Mammary epithelial cell (primary cell): ENCODE measurements at regions not wholly inside any gene's neighbourhood (a gene's known extent, or its start where the extent isn't known, plus 50 kb on each side); places are given as distances from the start of the nearest gene placed in this dataset.

Experiments
- EZH2 ChIP-seq: IDR thresholded peaks from 2 replicates; pipeline ENCODE4 v1.6.1; 2012; ENCODE audit warnings: low read length, inconsistent platforms, borderline replicate concordance
- TF ChIP-seq, protein P1 (sequence below), 2 donors: IDR thresholded peaks in 1 of 2; conservative IDR thresholded peaks in 1 of 2; 2 replicates each; pipeline ENCODE4 v1.5.1; 2011 to 2012; ENCODE audit warnings: inconsistent platforms in 2 of 2, low read length in 2 of 2, mild to moderate bottlenecking in 2 of 2, control low read depth in 1 of 2, low read depth in 1 of 2; ENCODE audit not compliant: insufficient read depth in 1 of 2; ENCODE audit errors: extremely low read depth in 1 of 2

DNA sequence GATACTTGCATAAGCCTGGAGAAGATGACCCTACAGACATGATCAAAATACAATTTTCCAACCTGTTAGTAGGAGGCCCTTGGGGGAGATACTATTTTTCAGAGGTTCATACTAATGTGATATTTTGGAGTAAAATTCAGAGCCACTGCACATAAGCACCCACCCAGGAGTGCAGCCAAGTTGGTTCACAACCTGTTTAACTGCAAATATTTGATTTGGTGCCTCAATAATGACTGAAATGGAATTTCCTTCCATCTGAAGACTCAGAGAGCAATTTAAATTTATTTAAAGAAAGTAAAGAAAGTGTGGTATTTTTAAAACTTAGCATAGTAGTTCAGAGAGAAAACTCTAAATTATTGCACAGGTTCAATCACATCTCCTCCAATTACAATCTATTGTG, 77.5 kb upstream of the FBN2 start:
- TF ChIP-seq EZH2: no peak
- TF ChIP-seq, protein P1, sequence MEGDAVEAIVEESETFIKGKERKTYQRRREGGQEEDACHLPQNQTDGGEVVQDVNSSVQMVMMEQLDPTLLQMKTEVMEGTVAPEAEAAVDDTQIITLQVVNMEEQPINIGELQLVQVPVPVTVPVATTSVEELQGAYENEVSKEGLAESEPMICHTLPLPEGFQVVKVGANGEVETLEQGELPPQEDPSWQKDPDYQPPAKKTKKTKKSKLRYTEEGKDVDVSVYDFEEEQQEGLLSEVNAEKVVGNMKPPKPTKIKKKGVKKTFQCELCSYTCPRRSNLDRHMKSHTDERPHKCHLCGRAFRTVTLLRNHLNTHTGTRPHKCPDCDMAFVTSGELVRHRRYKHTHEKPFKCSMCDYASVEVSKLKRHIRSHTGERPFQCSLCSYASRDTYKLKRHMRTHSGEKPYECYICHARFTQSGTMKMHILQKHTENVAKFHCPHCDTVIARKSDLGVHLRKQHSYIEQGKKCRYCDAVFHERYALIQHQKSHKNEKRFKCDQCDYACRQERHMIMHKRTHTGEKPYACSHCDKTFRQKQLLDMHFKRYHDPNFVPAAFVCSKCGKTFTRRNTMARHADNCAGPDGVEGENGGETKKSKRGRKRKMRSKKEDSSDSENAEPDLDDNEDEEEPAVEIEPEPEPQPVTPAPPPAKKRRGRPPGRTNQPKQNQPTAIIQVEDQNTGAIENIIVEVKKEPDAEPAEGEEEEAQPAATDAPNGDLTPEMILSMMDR (conservative IDR thresholded peaks at IDR 0.05 in 1 of 2, IDR thresholded peaks at IDR 0.05 in 1 of 2; ENCODE audit: extremely low read depth in 1 of 2, insufficient read depth in 1 of 2, low read depth in 1 of 2, low read length in 2 of 2): no peak
